Epithelial cell of prostate (primary cell): ENCODE measurements at regions not wholly inside any gene's neighbourhood (a gene's known extent, or its start where the extent isn't known, plus 50 kb on each side); places are given as distances from the start of the nearest gene placed in this dataset.

Experiments
- DNase-seq: peaks from one replicate; pipeline ENCODE4 v3.0.0-alpha.2; 2011; ENCODE audit warnings: low read depth, low spot score
- H3K27ac ChIP-seq: fragments of 450-650 bp; 2 replicates; pipeline ENCODE4 v1.5.1; 2017; ENCODE audit warnings: mild to moderate bottlenecking

- H3K27ac ChIP-seq = no peak overlapping the region
- no peak for DNase-seq
Observed at GRCh38 chr5:74304536-74304935, 336.0 kb downstream of the ENC1 start.

GRCh38 chr5:74303578-74303977 lies 336.9 kb downstream of the ENC1 start:
- H3K27ac ChIP-seq = no peak overlapping the region
- no peak for DNase-seq

- DNase-seq = no peak
- no peak overlapping the region for H3K27ac ChIP-seq
Observed at GRCh38 chr5:74301576-74301975, 339.0 kb downstream of the ENC1 start.

- DNase-seq = no peak
- H3K27ac ChIP-seq = no peak overlapping the region
Observed at GRCh38 chr5:74300808-74301389, 339.6 kb downstream of the ENC1 start.

GRCh38 chr5:74299833-74300232 lies 340.7 kb downstream of the ENC1 start:
- no peak for DNase-seq
- H3K27ac ChIP-seq = no peak overlapping the region

GRCh38 chr5:74296685-74297408 lies 343.7 kb downstream of the ENC1 start:
- no peak overlapping the region for H3K27ac ChIP-seq
- DNase-seq = no peak

GRCh38 chr5:74295676-74296075 lies 344.9 kb downstream of the ENC1 start:
- no peak overlapping the region for H3K27ac ChIP-seq
- no peak for DNase-seq

- H3K27ac ChIP-seq = no peak overlapping the region
- no peak for DNase-seq
Observed at GRCh38 chr5:74295141-74295540, 345.4 kb downstream of the ENC1 start.

- no peak overlapping the region for H3K27ac ChIP-seq
- no peak for DNase-seq
Observed at GRCh38 chr5:74294231-74294705, 346.3 kb downstream of the ENC1 start.

GRCh38 chr5:74293182-74293581 lies 347.3 kb downstream of the ENC1 start:
- no peak overlapping the region for H3K27ac ChIP-seq
- DNase-seq = no peak

GRCh38 chr5:74290634-74291241 lies 349.8 kb downstream of the ENC1 start:
- no peak for DNase-seq
- no peak overlapping the region for H3K27ac ChIP-seq

- no peak overlapping the region for H3K27ac ChIP-seq
- DNase-seq = no peak
Observed at GRCh38 chr5:74289691-74290090, 350.8 kb downstream of the ENC1 start.

- no peak for DNase-seq
- no peak overlapping the region for H3K27ac ChIP-seq
Observed at GRCh38 chr5:74289238-74289637, 351.3 kb downstream of the ENC1 start.

GRCh38 chr5:74288448-74289108 lies 351.9 kb downstream of the ENC1 start:
- no peak for DNase-seq
- H3K27ac ChIP-seq = no peak overlapping the region

GRCh38 chr5:74288038-74288437 lies 352.5 kb downstream of the ENC1 start:
- H3K27ac ChIP-seq = no peak overlapping the region
- DNase-seq = no peak

- no peak for DNase-seq
- H3K27ac ChIP-seq = no peak overlapping the region
Observed at GRCh38 chr5:74286734-74287695, 353.5 kb downstream of the ENC1 start.

GRCh38 chr5:74285675-74286280 lies 354.8 kb downstream of the ENC1 start:
- H3K27ac ChIP-seq = no peak overlapping the region
- DNase-seq = no peak

GRCh38 chr5:74282490-74282889 lies 358.0 kb downstream of the ENC1 start:
- no peak overlapping the region for H3K27ac ChIP-seq
- no peak for DNase-seq

GRCh38 chr5:74281166-74281565 lies 359.4 kb downstream of the ENC1 start:
- DNase-seq = no peak
- H3K27ac ChIP-seq = no peak overlapping the region

GRCh38 chr5:74280306-74280705 lies 360.2 kb downstream of the ENC1 start:
- no peak for DNase-seq
- H3K27ac ChIP-seq = no peak overlapping the region
